ENCODE measurements at regions not wholly inside any gene's neighbourhood (a gene's known extent, or its start where the extent isn't known, plus 50 kb on each side); places are given as distances from the start of the nearest gene placed in this dataset.

DNA sequence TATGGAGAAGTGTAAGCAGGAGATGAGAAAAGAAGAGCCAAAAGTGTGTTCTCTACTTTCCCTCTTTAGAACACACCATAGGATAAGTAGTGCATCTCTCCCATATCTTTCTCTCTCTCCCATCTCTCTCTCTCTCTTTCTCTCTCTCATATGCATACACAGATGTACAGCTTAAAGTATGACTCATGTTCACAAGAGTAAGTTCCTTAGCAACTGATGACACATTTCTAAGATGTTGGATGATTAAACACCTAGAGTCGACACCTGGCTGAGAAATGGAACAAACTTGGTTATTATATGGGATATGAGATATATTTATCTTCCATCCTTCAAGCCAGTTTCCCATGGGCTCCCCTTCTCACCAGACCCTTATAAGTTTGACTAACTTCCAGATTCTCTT, 113.5 kb downstream of the TMEM132E start:
- DNase-seq = no peak

Data from stimulated activated CD8-positive, alpha-beta memory T cell treated with anti-CD3 and anti-CD28 coated beads, Interleukin-4, amount 100 ng/mL, for 48 hours (primary cell).